ENCODE measurements at regions not wholly inside any gene's neighbourhood (a gene's known extent, or its start where the extent isn't known, plus 50 kb on each side); places are given as distances from the start of the nearest gene placed in this dataset.

DNA sequence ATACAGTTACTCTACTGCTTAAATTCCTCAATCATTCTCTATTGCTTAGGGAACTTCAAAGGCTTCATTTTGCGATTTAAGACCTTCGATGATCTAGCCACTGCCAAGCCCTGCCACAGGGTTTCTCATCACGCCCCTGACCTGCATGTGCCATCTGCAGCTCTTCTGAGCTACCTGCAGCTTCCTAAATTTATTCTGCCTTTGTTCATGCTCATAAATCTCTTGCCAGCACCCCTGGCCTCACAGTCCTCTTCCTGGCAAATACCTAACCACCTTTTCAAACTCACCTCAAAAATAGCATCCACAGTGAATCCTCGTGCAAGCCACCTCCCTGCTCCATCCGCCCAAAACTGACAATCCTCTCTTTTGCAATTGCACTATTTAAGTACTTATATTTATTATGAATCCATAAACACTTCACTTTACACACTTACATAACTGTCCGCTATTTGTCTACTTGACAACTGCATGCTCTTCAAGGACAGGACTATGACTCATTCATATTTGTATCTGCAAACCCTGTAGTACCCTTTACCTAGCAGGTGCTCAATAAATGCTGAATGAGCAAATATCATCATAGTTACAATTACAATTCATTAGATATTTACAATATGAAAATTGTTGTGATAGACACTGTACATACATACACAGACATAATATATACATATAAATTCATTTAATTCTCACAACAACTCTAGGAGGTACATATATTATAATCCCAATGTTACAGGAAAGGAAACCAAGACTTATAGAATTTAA, 280.0 kb upstream of the RASGEF1B start:
- H3K9ac ChIP-seq (ENCODE audit: insufficient read depth, low read length), result no peak overlapping the region
- H4K20me1 ChIP-seq (ENCODE audit: control insufficient read depth, extremely low read depth, insufficient read depth, low read length), result no peaks in the 10 kb centered on the region
- H3K9me3 ChIP-seq (ENCODE audit: control insufficient read depth, insufficient read depth, low read depth, low read length), result no peaks in the 10 kb centered on the region
- no peak overlapping the region for H3K4me3 ChIP-seq (replicated peaks in 1 of 4; ENCODE audit: control extremely low read depth in 1 of 4, insufficient read depth in 1 of 4, low read depth in 3 of 4, low read length in 4 of 4)
- no peak for TF ChIP-seq EZH2 (IDR thresholded peaks at IDR 0.05; ENCODE audit: low read length, missing control alignments)
- TF ChIP-seq, protein P1, sequence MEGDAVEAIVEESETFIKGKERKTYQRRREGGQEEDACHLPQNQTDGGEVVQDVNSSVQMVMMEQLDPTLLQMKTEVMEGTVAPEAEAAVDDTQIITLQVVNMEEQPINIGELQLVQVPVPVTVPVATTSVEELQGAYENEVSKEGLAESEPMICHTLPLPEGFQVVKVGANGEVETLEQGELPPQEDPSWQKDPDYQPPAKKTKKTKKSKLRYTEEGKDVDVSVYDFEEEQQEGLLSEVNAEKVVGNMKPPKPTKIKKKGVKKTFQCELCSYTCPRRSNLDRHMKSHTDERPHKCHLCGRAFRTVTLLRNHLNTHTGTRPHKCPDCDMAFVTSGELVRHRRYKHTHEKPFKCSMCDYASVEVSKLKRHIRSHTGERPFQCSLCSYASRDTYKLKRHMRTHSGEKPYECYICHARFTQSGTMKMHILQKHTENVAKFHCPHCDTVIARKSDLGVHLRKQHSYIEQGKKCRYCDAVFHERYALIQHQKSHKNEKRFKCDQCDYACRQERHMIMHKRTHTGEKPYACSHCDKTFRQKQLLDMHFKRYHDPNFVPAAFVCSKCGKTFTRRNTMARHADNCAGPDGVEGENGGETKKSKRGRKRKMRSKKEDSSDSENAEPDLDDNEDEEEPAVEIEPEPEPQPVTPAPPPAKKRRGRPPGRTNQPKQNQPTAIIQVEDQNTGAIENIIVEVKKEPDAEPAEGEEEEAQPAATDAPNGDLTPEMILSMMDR (conservative IDR thresholded peaks at IDR 0.05 in 1 of 2, IDR thresholded peaks at IDR 0.05 in 1 of 2; ENCODE audit: low read depth in 1 of 2, low read length in 2 of 2), result no peak
- H3K4me1 ChIP-seq (ENCODE audit: control insufficient read depth, extremely low read depth, insufficient read depth, low read length), result no peaks in the 10 kb centered on the region
- no peaks in the 10 kb centered on the region for H3K79me2 ChIP-seq (ENCODE audit: control insufficient read depth, insufficient read depth, low read length)
- H3K27ac ChIP-seq (ENCODE audit: insufficient read depth, low read length), result no peak overlapping the region
- H3K36me3 ChIP-seq (ENCODE audit: control insufficient read depth, insufficient read depth, low read length), result no peaks in the 10 kb centered on the region
- H2AFZ ChIP-seq (ENCODE audit: low read length), result no peak overlapping the region
- no peaks in the 10 kb centered on the region for H3K27me3 ChIP-seq (ENCODE audit: control insufficient read depth, insufficient read depth, low read length)
- no peak for DNase-seq (ENCODE audit: low read depth in 2 of 2)
- H3K4me2 ChIP-seq (ENCODE audit: extremely low read depth, insufficient read depth, low read length), result no peak overlapping the region

DNA sequence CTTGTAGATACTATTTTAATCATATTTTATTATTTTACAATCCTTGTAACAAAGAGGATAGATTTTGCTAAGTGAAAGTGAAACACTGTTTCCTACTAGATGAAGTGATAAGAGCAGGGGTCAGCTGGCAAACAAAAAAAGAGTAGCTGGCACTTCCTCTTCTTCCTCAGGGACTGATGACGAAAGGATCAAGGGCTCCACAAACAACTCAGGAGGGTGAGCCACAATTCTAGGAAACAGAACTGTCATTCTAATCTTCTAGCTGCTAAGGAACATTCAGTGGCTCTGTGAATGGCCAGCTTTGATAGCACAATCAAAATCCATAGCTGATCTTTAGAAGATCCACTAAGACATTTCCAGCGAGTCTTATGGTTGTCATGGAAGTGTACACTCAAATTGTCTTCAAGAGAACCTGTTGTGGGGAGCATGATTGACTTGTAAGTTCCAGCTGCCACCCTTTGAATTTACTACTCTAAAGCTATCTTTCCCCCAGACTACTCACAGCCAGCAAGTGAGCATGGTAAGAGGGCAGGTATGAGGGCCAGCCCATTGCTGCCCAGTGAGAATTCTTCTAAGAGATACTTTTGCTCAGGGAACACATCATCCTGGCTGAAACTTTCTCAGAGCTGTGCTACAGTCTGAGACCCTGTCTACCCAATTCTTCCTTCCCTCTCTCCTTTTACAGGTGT, 275.7 kb upstream of the RASGEF1B start:
- Histone ChIP-seq H3K27me3 (ENCODE audit: control insufficient read depth, insufficient read depth, low read length) (no peaks in the 10 kb centered on the region), H4K20me1 (ENCODE audit: control insufficient read depth, extremely low read depth, insufficient read depth, low read length) (no peaks in the 10 kb centered on the region), H3K4me2 (ENCODE audit: extremely low read depth, insufficient read depth, low read length) (no peak overlapping the region)

DNA sequence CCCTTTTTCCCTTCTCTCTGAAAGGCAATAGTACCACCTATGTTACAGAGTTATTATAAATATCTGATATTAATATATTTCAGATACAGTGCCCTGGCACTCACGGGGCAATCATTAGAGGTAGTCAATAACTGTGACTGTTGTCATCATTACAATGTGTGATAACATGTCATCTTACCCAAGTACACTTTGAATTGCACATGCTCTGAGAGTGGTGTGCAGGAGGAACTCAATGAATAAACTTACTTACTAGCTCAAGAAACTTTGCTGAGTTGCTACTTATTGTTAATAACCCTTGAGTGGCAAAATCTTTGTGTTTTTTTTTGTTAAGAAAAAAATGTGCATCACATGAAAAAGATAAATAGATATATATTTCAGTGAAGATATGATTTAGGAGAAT, 275.1 kb upstream of the RASGEF1B start:
- no peaks in the 10 kb centered on the region for H4K20me1 ChIP-seq (ENCODE audit: control insufficient read depth, extremely low read depth, insufficient read depth, low read length)
- H3K9ac ChIP-seq (ENCODE audit: insufficient read depth, low read length), result no peak overlapping the region
- no peaks in the 10 kb centered on the region for H3K79me2 ChIP-seq (ENCODE audit: control insufficient read depth, insufficient read depth, low read length)
- H3K27me3 ChIP-seq (ENCODE audit: control insufficient read depth, insufficient read depth, low read length), result no peaks in the 10 kb centered on the region
- no peaks in the 10 kb centered on the region for H3K9me3 ChIP-seq (ENCODE audit: control insufficient read depth, insufficient read depth, low read depth, low read length)
- H3K36me3 ChIP-seq (ENCODE audit: control insufficient read depth, insufficient read depth, low read length), result no peaks in the 10 kb centered on the region
- no peak overlapping the region for H3K4me3 ChIP-seq (replicated peaks in 1 of 4; ENCODE audit: control extremely low read depth in 1 of 4, insufficient read depth in 1 of 4, low read depth in 3 of 4, low read length in 4 of 4)
- TF ChIP-seq, protein P1 (conservative IDR thresholded peaks at IDR 0.05 in 1 of 2, IDR thresholded peaks at IDR 0.05 in 1 of 2; ENCODE audit: low read depth in 1 of 2, low read length in 2 of 2), result no peak
- no peak for TF ChIP-seq EZH2 (IDR thresholded peaks at IDR 0.05; ENCODE audit: low read length, missing control alignments)
- no peak overlapping the region for H2AFZ ChIP-seq (ENCODE audit: low read length)
- no peak overlapping the region for H3K4me2 ChIP-seq (ENCODE audit: extremely low read depth, insufficient read depth, low read length)
- no peaks in the 10 kb centered on the region for H3K4me1 ChIP-seq (ENCODE audit: control insufficient read depth, extremely low read depth, insufficient read depth, low read length)
- no peak overlapping the region for H3K27ac ChIP-seq (ENCODE audit: insufficient read depth, low read length)
- DNase-seq (ENCODE audit: low read depth in 2 of 2), result no peak

More for the DNA sequence above, 275.7 kb upstream of the RASGEF1B start:
- H3K9ac ChIP-seq (ENCODE audit: insufficient read depth, low read length), result no peak overlapping the region
- no peak overlapping the region for H3K4me3 ChIP-seq (replicated peaks in 1 of 4; ENCODE audit: control extremely low read depth in 1 of 4, insufficient read depth in 1 of 4, low read depth in 3 of 4, low read length in 4 of 4)
- no peaks in the 10 kb centered on the region for H3K79me2 ChIP-seq (ENCODE audit: control insufficient read depth, insufficient read depth, low read length)
- TF ChIP-seq, protein P1 (conservative IDR thresholded peaks at IDR 0.05 in 1 of 2, IDR thresholded peaks at IDR 0.05 in 1 of 2; ENCODE audit: low read depth in 1 of 2, low read length in 2 of 2), result no peak
- TF ChIP-seq EZH2 (IDR thresholded peaks at IDR 0.05; ENCODE audit: low read length, missing control alignments), result no peak
- no peak overlapping the region for H2AFZ ChIP-seq (ENCODE audit: low read length)
- H3K27ac ChIP-seq (ENCODE audit: insufficient read depth, low read length), result no peak overlapping the region
- DNase-seq (ENCODE audit: low read depth in 2 of 2), result no peak
- no peaks in the 10 kb centered on the region for H3K36me3 ChIP-seq (ENCODE audit: control insufficient read depth, insufficient read depth, low read length)
- H3K4me1 ChIP-seq (ENCODE audit: control insufficient read depth, extremely low read depth, insufficient read depth, low read length), result no peaks in the 10 kb centered on the region
- H3K9me3 ChIP-seq (ENCODE audit: control insufficient read depth, insufficient read depth, low read depth, low read length), result no peaks in the 10 kb centered on the region
